Muscle layer of colon (tissue), 2 donors: ENCODE measurements at regions not wholly inside any gene's neighbourhood (a gene's known extent, or its start where the extent isn't known, plus 50 kb on each side); places are given as distances from the start of the nearest gene placed in this dataset.

Experiments
- H3K27ac ChIP-seq: one replicate; pipeline ENCODE4 v1.7.0; 2013; ENCODE audit warnings: low read depth, mild to moderate bottlenecking, low read length, moderate library complexity
- H3K27me3 ChIP-seq, 2 donors: one replicate each; pipeline ENCODE4 v1.7.0; 2013; ENCODE audit warnings: low read length in 2 of 2, mild to moderate bottlenecking in 2 of 2; ENCODE audit not compliant: insufficient read depth in 2 of 2, control insufficient read depth in 1 of 2
- H3K36me3 ChIP-seq: one replicate; pipeline ENCODE4 v1.7.0; 2013; ENCODE audit warnings: mild to moderate bottlenecking, low read length; ENCODE audit not compliant: insufficient read depth
- H3K4me1 ChIP-seq: one replicate; pipeline ENCODE4 v1.7.0; 2013; ENCODE audit warnings: mild to moderate bottlenecking, low read length; ENCODE audit not compliant: insufficient read depth
- H3K4me3 ChIP-seq, 2 donors: one replicate each; pipeline ENCODE4 v1.7.0; 2013; ENCODE audit warnings: low read length in 2 of 2, low read depth in 1 of 2, mild to moderate bottlenecking in 1 of 2, moderate library complexity in 1 of 2
- H3K9ac ChIP-seq: one replicate; pipeline ENCODE4 v1.7.0; 2013; ENCODE audit warnings: low read length
- H3K9me3 ChIP-seq: one replicate; pipeline ENCODE4 v1.7.0; 2013; ENCODE audit warnings: mild to moderate bottlenecking, low read length
- donor health status: abdominal sarcoma.
- donor health status: Adenocarcinoma of cecum.

GRCh38 chr2:67522148-67522547 is 125.0 kb downstream of the ETAA1 start:
- Histone ChIP-seq H3K27me3 (no peaks in the 10 kb centered on the region), H3K9ac (no peak overlapping the region), H3K27ac (no peak overlapping the region), H3K36me3 (no peaks in the 10 kb centered on the region), H3K4me3 (no peak overlapping the region), H3K4me1 (peaks cover 11% of the 10 kb centered on the region), H3K9me3 (no peaks in the 10 kb centered on the region)

GRCh38 chr2:67524213-67524612 is 127.1 kb downstream of the ETAA1 start:
- H3K27me3 ChIP-seq, result no peaks in the 10 kb centered on the region
- no peak overlapping the region for H3K27ac ChIP-seq
- no peaks in the 10 kb centered on the region for H3K36me3 ChIP-seq
- H3K9me3 ChIP-seq, result no peaks in the 10 kb centered on the region
- no peak overlapping the region for H3K4me3 ChIP-seq
- no peak overlapping the region for H3K9ac ChIP-seq
- peaks cover 4% of the 10 kb centered on the region for H3K4me1 ChIP-seq

GRCh38 chr2:67524777-67525176 is 127.6 kb downstream of the ETAA1 start:
- Histone ChIP-seq H3K9ac (no peak overlapping the region), H3K9me3 (no peaks in the 10 kb centered on the region), H3K27me3 (no peaks in the 10 kb centered on the region), H3K27ac (no peak overlapping the region), H3K4me1 (peaks cover 4% of the 10 kb centered on the region), H3K4me3 (no peak overlapping the region), H3K36me3 (no peaks in the 10 kb centered on the region)

- no peaks in the 10 kb centered on the region for H3K27me3 ChIP-seq
- H3K27ac ChIP-seq, result no peak overlapping the region
- H3K9ac ChIP-seq, result no peak overlapping the region
- peaks cover 4% of the 10 kb centered on the region for H3K4me1 ChIP-seq
- no peaks in the 10 kb centered on the region for H3K9me3 ChIP-seq
- H3K4me3 ChIP-seq, result no peak overlapping the region
- no peaks in the 10 kb centered on the region for H3K36me3 ChIP-seq
Measured at GRCh38 chr2:67526283-67526682, 129.2 kb downstream of the ETAA1 start.

GRCh38 chr2:67528320-67528719 is 131.2 kb downstream of the ETAA1 start:
- Histone ChIP-seq H3K36me3 (no peaks in the 10 kb centered on the region), H3K27me3 (no peaks in the 10 kb centered on the region), H3K4me1 (peaks cover 4% of the 10 kb centered on the region), H3K9me3 (no peaks in the 10 kb centered on the region), H3K4me3 (no peak overlapping the region), H3K27ac (no peak overlapping the region), H3K9ac (no peak overlapping the region)

GRCh38 chr2:67532387-67532786 is 135.3 kb downstream of the ETAA1 start:
- Histone ChIP-seq H3K4me1 (no peaks in the 10 kb centered on the region), H3K27ac (no peak overlapping the region), H3K9ac (no peak overlapping the region), H3K27me3 (no peaks in the 10 kb centered on the region), H3K9me3 (no peaks in the 10 kb centered on the region), H3K4me3 (no peak overlapping the region), H3K36me3 (no peaks in the 10 kb centered on the region)

GRCh38 chr2:67534745-67535144 is 137.6 kb downstream of the ETAA1 start:
- Histone ChIP-seq H3K4me3 (no peak overlapping the region), H3K36me3 (no peaks in the 10 kb centered on the region), H3K4me1 (no peaks in the 10 kb centered on the region), H3K9ac (no peak overlapping the region), H3K9me3 (no peaks in the 10 kb centered on the region), H3K27ac (no peak overlapping the region), H3K27me3 (no peaks in the 10 kb centered on the region)

- Histone ChIP-seq H3K9ac (no peak overlapping the region), H3K4me1 (no peaks in the 10 kb centered on the region), H3K36me3 (no peaks in the 10 kb centered on the region), H3K4me3 (no peak overlapping the region), H3K27ac (no peak overlapping the region), H3K27me3 (no peaks in the 10 kb centered on the region), H3K9me3 (no peaks in the 10 kb centered on the region)
Measured at GRCh38 chr2:67540962-67541361, 143.8 kb downstream of the ETAA1 start.

GRCh38 chr2:67544286-67544685 is 147.2 kb downstream of the ETAA1 start:
- H3K27ac ChIP-seq, result no peak overlapping the region
- no peaks in the 10 kb centered on the region for H3K9me3 ChIP-seq
- no peaks in the 10 kb centered on the region for H3K36me3 ChIP-seq
- H3K4me1 ChIP-seq, result no peaks in the 10 kb centered on the region
- H3K4me3 ChIP-seq, result no peak overlapping the region
- no peak overlapping the region for H3K9ac ChIP-seq
- H3K27me3 ChIP-seq, result no peaks in the 10 kb centered on the region

- Histone ChIP-seq H3K9ac (no peak overlapping the region), H3K27ac (no peak overlapping the region), H3K4me1 (no peaks in the 10 kb centered on the region), H3K4me3 (no peak overlapping the region), H3K9me3 (no peaks in the 10 kb centered on the region), H3K36me3 (no peaks in the 10 kb centered on the region), H3K27me3 (no peaks in the 10 kb centered on the region)
Measured at GRCh38 chr2:67548317-67549201, 151.4 kb downstream of the ETAA1 start.

GRCh38 chr2:67559156-67559555 is 162.0 kb downstream of the ETAA1 start:
- Histone ChIP-seq H3K9ac (no peak overlapping the region), H3K27me3 (no peaks in the 10 kb centered on the region), H3K27ac (no peak overlapping the region), H3K9me3 (no peaks in the 10 kb centered on the region), H3K36me3 (no peaks in the 10 kb centered on the region), H3K4me3 (no peak overlapping the region), H3K4me1 (no peaks in the 10 kb centered on the region)
